GM19025 (cell line): ENCODE measurements at regions not wholly inside any gene's neighbourhood (a gene's known extent, or its start where the extent isn't known, plus 50 kb on each side); places are given as distances from the start of the nearest gene placed in this dataset.
"Not testable (repeated sequence)": the region's sequence is repeated elsewhere in the genome, so short reads cannot be mapped to it uniquely, and the experiment has no call there.

Experiments
- ATAC-seq: cut with Tn5 transposase; IDR thresholded peaks from one replicate; pipeline ENCODE4 v1.9.1; 2021; ENCODE audit warnings: mild to moderate bottlenecking, low read depth, moderate library complexity; ENCODE audit not compliant: unreplicated experiment

DNA sequence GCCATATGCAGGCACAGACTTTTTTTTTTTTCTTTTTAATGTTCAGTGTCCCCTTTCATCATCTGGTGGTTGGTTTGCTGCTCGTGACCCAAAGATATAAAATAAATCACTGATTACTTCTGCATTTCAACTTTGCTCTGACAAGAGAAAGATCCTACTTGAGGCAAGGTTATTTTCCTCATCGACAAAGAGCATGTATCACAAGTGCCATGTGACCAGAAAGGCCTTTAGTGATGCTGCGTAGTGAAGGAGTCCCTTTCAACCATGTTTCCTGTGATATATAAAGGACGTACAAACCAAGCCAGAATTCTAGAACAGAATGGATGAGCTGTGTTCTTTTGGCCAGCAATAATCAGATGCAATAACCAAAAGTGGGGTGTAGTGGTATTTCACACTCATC, 323.4 kb upstream of the PSMD7 start:
- no peak for ATAC-seq

DNA sequence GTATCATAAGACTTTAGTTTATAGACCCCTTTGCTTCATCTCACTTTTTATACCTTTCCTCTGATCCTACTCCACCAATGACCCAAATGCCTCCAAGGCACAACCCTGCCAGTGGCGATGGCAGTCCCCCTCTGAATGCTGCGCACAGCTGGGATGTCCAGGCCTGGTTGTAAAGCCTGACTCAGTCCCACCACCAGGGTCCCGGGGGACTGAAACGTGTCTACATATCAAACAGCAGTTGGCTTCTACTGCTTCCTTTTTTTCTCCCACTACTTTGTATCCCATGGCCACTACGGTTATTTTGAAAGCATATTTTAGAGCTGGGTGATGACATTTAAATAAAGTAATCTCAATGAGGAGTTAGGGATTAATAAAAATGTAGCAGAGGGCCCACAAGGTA, 329.8 kb upstream of the PSMD7 start:
- ATAC-seq = no peak

DNA sequence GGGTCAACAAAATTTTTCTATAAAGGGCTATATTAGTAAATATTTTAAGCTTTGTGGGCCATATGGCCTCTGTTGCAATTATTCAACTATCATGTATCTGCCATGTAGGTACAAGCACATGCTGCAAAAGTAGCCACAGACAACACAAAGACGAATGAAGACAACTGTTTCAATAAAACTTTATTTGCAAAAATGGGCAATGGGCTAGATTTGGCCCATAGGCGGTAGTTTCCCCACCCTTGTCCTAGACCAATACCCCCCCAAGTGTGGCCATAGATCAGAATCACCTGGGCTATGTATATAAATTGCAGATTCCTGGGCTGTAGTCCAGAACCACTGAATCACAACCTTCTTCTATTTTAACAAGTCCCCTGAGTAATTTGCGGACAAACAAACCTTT, 331.0 kb upstream of the PSMD7 start:
- ATAC-seq = no peak

DNA sequence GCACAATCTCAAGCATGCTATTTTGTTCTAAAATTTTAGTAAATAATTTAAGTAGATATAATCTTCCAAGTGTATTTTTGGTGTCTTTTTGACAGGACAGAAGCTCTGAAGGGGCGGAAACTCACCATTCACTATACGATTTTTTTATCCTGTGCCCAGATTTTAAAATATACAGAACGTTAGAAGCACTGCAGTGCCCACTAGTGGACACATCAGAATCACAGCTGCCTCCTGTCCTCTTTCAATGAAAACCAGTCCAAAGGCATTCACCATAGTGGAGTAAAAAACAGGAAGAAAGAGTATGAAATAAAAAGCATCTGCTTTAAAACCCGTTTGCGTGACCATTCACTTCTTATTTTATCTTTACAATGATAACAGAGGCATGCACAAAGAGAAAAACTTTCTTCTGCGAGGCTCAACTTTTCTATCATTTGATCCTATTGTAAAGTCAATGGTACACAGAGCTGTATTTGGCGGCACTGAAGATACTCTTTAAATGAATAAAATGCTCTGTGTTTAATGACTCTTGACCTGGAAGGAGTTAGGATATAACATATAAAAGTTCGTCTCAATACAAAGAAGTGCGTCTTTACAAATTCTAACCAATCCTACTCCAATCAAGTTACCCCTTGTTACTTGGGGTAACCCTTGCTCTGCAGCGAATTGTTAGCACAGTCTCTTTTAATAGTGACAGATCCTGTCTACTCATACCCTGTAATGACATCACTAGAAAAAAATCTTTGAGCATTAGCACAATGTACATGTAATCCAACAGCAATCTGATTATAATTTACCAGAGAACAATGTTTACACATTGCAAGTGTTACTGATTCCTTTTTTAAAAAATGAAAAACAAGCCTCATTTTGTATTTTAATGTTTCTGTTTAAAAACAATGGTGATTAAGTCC, 339.8 kb upstream of the PSMD7 start:
- ATAC-seq = no peak

DNA sequence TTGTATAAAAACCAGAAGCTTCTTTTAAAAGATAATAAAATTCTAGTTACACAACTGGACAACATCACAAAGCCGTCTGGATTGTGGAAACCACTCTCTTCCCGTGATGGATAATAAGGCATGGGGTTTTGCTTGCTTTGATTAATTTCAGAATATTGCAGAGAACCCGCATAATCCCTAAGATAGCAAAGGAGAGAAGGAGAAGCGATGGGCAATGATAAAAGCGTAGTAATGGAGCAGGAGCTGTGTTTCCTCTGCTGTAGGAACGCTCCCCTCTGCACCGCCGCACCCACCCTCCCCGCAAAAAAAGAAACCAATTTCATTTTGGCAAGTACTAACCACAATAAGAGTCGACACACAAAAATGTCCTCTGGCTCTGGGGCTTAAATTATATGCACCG, 340.9 kb upstream of the PSMD7 start:
- no peak for ATAC-seq

DNA sequence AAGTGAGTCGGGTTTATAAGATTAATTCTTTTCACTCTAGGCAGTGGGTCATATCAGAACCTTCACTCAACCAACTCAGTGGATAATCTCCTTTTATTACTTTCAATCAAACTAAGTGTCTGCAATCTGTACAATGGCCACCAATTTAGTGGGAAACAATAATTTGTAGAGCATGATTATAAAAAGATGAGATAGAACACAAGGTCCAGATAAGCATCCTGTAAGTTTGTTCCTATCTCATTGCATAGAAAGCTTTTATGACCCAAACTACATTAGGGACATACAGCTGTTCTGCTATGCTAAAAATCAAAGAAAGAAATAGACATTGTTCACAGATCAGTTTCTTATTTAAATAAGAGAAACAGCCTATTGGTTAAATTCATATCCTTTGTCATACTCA, 341.4 kb upstream of the PSMD7 start:
- no peak for ATAC-seq

DNA sequence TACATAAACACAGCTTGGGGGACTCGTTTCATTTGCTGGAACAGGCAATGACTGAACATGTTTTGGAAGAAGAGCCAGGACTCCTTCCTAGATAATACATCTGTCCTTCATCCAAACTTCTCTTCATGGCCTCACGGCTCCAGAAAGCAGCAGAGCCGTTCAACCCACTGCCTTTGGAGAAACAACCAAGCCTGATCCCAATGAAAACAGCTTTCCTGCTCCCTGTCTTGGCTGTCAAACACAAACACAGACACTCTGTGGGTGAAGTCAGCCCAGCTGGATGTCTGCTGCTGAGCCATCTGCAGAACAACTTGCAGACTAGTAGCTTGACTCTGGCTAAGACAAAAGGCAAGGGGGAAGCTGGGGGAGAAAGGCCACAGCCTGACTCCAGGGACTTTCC, 345.1 kb upstream of the PSMD7 start:
- no peak for ATAC-seq

DNA sequence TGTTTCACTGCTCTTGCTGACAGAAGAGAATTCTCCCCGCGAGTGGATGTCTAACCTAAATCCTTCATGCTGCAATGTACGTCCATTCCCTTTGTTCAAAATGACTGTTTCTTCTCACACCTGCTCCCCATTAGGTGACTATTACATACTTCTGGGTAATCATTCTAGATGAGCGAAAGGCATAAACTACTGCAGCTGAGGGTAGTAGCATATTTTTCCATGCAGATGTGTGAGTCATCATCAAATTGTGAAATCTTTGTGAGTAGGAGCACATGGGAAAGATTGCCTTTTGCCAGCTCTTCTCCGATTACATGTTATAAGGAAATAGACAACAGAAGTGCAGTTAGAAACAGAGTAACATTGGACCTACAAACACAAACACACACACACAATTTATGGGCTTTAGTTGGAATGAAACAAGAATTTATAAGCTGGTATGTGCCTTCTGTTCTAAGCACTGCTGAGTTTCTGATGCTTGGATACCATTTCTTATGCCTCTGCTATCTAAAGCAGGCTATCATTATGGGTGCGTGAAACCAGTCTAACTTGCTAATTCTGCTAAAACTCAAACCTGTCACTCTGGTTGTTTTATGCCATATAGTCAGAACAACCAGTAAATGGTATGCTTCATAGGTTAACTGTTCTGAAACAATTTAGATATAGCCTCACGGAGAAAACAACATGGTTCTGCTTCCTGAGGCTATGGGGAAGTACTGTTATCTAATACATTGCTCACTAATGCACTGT, 346.9 kb upstream of the PSMD7 start:
- no peak for ATAC-seq

DNA sequence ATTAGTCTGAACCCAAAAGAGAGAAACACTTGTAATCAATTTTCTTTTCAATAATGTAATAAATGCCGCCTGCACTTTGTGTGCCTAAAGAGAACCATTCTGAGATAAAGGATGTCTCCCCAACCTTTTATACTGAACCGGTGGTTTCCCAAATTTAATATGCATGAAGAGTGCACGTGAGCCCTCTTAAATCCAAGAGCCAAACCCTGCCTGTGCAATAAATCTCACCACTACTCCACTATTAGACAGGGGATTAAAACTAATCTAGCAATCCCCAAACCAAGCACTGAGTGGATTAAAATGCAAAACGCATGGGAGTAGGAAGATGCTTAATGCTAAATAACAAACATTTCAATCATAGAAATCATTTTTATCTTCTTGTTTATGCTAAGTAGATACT, 351.0 kb upstream of the PSMD7 start:
- no peak for ATAC-seq

DNA sequence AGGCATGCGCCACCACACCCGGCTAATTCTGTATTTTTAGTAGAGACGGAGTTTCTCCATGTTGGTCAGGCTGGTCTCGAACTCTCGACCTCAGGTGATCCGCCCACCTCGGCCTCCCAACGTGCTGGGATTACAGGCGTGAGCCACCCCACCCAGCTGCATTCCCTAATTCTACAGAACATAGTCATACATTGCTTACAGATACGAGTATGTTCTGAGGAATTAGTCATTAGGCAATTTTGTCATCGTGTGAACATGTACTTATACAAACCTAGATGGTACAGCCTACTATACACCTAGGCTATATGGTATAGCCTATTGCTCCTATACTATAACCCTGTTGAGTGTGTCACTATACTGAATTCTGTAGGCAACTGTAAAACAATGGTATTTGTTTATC, 353.4 kb upstream of the PSMD7 start:
- not testable (repeated sequence) for ATAC-seq

DNA sequence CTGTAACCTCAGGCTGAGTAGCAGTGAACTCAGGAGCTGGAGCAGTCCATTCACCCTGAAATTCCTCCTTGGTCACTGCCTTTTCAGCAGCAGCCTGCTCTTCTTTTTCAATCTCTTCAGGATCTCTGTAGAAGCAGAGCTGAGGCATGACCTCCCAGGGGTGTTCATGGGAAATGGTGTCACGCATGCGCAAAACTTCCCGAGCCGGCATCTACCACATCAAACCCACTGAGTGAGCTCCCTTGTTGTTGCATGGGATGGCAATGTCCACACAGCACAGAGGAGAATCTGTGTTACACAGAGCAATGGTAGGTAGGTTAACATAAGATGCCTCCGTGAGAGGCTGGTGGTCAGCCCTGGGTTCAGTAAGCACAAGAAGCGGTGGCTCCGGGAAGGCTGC, 355.8 kb upstream of the PSMD7 start:
- ATAC-seq = not testable (repeated sequence)

DNA sequence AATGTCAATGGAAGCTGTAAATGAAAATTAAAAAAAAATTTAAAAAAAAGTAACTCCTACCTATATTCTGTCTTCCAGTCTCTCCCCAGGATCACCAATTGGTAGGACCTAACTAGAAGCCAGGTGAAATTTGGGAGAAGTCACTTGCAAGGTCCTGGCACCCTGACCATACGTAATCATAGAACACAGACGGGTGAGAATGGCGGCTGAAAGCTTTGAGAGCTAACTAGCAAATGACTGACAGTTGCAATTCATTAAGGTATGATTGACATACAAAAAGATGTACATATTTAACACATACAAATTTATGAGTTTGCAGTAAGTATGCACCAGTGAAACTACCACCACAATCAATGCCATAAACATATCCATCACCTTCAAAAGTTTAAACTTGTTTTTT, 372.7 kb upstream of the PSMD7 start:
- no peak for ATAC-seq

DNA sequence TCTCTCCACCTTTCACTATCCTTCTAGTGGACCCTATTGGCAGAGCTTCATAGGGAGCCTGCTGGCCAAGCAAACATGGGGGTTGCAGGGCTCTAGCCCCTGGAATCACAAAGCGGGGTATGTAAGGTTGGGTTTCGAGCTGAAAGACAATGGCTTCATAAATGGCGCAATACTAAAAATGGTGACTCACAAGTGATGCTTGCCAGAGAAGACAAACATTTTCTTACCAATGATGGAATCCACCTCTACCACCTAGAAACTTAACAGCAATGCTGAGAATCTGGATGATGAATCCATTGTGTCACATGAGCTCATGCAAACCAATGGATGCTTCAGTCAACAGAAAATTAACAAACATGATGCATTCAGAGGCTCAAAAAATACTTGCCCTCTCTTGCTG, 375.3 kb upstream of the PSMD7 start:
- no peak for ATAC-seq

DNA sequence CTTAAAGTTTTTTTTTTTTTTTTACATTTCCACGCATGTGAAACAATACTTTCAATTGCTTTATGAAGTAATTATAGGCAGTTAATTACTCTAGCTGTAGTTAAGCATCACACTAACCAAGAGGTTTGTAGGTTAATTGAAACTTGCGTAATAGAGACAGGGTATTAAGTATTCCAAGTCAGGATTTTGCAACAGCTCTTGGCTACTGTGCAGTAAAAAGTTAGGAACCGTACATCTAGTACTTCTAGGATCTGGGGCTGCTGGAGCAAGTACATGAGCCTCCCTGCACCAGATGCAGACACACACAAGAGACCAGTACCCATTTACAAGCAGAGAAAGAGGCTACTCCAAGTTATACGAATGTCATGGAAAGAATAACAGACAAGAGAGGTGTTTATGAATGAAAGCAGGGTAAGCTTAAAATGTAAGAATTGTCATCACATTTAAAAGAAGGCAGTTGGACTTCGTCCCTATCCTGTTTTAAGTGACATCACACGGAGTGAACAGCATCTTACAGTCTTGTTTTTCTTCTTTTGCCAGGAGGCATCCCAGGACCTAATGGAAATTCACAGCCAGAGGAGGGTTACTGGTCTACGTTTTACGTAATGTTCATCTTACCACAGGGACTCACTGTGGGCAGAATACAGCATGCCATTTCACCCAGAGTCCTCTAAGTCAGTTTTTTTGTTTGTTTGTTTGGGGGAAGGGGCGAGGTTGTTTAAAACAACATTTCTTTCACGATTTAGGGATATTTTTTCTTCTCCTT, 379.6 kb upstream of the PSMD7 start:
- no peak for ATAC-seq

DNA sequence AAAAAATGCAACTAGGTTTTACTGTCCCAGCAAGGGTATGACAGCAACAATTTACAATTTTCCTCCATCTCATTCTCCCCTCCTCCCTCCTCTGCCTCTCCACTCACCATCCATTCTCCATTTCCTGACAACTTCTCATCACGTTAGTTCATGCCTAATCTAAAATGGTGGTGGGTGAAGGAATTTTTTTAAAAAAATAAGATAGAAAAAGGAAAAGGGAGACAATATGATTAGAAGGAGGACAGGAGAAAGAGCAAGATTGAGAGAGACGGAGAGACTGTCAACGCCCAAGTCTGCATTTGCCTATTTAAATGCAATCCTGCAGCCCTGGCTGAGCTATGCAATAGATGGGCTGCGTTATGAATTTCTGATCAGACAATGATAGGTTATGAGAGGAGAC, 380.7 kb upstream of the PSMD7 start:
- ATAC-seq = no peak

DNA sequence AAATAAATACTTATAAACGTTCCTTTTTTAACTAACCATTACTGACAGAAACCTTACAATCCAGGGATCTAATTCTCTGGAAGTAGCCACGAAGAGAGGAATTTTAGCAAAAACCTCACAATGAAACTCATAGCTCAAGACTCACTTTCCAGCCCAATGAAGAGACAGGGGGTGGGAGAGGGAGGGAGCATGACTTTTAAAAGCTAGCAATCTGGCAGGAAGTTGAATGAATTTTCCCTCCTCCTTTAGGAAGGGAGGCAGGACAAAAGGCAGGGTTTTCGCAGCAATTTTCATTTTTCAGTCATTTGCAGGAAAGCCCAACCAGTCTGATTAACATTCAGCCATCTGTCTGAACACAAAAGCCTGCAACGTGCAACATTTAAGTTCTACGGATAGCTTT, 381.5 kb upstream of the PSMD7 start:
- ATAC-seq = no peak

DNA sequence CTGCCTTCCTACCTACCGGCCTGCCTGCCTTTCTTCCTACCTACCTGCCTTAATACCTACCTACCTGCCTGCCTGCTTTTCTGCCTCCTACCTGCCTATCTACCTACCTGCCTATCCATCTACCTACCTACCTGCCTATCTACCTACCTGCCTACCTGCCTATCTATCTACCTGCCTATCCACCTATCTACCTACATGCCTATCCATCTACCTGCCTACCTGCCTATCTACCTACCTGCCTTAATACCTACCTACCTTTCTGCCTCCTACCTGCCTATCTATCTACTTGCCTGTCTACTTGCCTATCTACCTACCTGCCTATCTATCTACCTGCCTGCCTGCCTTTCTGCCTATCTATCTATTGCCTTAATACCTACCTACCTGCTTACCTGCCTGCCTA, 383.8 kb upstream of the PSMD7 start:
- ATAC-seq = no peak

DNA sequence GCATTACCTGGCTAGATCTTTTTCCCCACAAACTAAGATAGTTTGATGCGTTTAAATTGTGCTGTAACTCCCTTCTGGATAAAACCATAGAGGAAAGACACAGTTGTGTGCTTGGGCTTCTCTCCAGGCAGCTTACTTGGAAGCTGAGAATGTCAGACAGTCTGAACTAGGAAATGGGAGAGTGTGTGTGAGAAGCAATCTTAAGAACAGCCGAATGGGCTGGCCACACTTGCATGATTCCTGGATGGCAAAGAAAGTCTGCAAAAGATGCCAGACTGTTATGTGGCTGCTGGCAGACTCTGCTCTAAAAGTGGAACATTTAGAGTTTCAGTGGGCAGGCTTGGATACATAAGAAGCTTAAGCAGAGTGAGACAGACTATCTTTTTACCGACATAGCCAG, 384.3 kb upstream of the PSMD7 start:
- ATAC-seq = no peak

DNA sequence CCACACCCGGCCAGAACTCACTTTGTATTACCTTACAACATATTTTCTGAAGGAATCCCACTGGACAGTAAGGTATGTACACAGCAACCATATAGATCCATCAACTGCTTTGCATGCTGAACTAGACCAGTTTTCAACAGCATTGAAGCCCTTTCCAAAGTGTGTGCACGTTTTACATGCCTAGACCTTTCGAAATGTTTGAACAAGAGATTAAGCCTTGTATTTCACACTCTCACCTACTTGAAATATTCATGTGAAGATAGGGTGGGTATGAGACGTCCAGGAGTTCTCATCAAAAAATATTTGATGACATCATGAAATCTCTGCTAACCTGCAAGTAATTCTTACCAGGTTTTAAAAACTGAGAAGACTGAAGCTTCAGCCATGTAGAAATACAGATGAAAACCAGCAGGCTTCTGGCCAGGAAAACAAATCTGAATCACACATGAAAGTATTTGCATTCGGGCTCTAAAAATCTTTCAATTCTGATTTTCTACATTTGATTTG, 387.0 kb upstream of the PSMD7 start:
- no peak for ATAC-seq

DNA sequence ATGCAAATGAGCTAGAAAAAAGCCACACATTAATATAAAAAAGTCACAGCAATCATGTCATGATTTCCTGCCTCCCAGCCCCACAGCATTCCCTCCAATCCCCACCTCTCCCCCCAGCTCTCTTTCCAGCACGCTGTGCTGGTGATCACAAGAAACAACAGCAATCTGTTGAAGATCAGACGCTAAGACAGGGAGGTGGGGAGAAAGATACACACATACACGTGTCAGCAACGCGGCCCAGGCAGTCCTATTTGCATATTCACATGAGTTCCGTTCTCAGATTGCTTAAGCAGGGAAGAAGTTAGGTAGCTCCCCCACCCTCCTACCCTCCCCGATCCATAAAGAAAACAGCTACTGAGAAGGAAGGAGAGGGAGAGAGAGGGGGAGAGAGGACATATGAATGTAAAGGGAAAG, 405.5 kb upstream of the PSMD7 start:
- no peak for ATAC-seq
